GM12878 (cell line): ENCODE measurements at regions not wholly inside any gene's neighbourhood (a gene's known extent, or its start where the extent isn't known, plus 50 kb on each side); places are given as distances from the start of the nearest gene placed in this dataset.

Source experiments
- TF ChIP-seq, protein P1 (sequence below): IDR thresholded peaks from 2 replicates; pipeline ENCODE4 v1.6.1; 2011; ENCODE audit warnings: low read depth, mild to moderate bottlenecking, low read length, moderate library complexity, borderline replicate concordance; ENCODE audit errors: extremely low read depth
- TF ChIP-seq, protein P2 (sequence below), 3 experiments: IDR thresholded peaks in 2 of 3; conservative IDR thresholded peaks in 1 of 3; 2 replicates each; pipeline ENCODE4 v1.5.1; 2011; ENCODE audit warnings: low read depth in 3 of 3, low read length in 3 of 3, mild to moderate bottlenecking in 3 of 3, control low read depth in 2 of 3, moderate library complexity in 2 of 3, inconsistent platforms in 1 of 3, mixed read lengths in 1 of 3; ENCODE audit not compliant: control insufficient read depth in 2 of 3, insufficient read depth in 1 of 3; ENCODE audit errors: extremely low read depth in 1 of 3

DNA sequence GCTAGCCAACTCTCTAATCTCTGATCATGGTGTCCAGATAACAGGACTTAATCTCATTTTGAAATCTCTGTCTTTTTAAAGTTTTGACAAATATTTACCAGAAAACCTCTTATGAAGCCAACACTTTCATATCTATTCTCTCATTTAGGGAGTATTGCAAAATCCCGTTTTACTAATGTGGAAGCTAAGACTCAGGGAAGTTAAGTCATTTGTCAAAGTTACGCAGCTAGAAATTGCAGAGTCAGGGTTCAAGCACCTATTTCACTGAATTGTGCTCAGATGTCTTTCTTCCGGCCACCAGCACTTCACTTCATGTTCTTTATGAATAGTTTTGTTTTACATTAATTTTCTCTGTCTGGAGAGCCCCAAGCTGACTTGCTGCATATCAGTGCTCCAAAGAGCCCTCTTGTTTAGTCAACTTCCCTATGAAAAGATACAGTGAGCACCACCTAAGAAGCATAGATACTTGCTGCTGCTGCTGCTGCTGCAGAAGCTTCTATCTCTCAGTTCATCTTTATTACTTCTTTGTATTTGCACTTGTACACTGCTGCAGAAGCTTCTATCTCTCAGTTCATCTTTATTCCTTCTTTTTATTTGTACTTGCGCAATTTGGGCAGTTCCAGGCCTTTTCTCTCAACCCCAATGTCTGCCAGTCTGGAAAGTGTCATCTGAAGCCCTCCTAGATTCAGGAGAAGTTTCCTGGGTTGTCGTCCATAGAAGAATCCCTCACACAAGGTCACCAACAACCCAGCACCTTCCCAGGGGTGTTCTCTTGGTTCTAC is 329.7 kb downstream of the MAFB start:
- TF ChIP-seq, protein P1, sequence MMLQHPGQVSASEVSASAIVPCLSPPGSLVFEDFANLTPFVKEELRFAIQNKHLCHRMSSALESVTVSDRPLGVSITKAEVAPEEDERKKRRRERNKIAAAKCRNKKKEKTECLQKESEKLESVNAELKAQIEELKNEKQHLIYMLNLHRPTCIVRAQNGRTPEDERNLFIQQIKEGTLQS, result no peak
- TF ChIP-seq, protein P2, sequence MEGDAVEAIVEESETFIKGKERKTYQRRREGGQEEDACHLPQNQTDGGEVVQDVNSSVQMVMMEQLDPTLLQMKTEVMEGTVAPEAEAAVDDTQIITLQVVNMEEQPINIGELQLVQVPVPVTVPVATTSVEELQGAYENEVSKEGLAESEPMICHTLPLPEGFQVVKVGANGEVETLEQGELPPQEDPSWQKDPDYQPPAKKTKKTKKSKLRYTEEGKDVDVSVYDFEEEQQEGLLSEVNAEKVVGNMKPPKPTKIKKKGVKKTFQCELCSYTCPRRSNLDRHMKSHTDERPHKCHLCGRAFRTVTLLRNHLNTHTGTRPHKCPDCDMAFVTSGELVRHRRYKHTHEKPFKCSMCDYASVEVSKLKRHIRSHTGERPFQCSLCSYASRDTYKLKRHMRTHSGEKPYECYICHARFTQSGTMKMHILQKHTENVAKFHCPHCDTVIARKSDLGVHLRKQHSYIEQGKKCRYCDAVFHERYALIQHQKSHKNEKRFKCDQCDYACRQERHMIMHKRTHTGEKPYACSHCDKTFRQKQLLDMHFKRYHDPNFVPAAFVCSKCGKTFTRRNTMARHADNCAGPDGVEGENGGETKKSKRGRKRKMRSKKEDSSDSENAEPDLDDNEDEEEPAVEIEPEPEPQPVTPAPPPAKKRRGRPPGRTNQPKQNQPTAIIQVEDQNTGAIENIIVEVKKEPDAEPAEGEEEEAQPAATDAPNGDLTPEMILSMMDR (IDR thresholded peaks at IDR 0.05 in 2 of 3, conservative IDR thresholded peaks at IDR 0.05 in 1 of 3; ENCODE audit: control insufficient read depth in 2 of 3, extremely low read depth in 1 of 3, insufficient read depth in 1 of 3, low read depth in 3 of 3, low read length in 3 of 3), result no peak
